ENCODE measurements at regions not wholly inside any gene's neighbourhood (a gene's known extent, or its start where the extent isn't known, plus 50 kb on each side); places are given as distances from the start of the nearest gene placed in this dataset.
"Not testable (repeated sequence)": the region's sequence is repeated elsewhere in the genome, so short reads cannot be mapped to it uniquely, and the experiment has no call there.

- DNase-seq, result no peak
Observed at GRCh38 chr5:152717393-152717792, 312.3 kb upstream of the NMUR2 start.

- DNase-seq, result no peak
Observed at GRCh38 chr5:152723482-152723881, 318.4 kb upstream of the NMUR2 start.

- no peak for DNase-seq
Observed at GRCh38 chr5:152730176-152730575, 325.1 kb upstream of the NMUR2 start.

GRCh38 chr5:152736906-152737305, 331.8 kb upstream of the NMUR2 start:
- no peak for DNase-seq

GRCh38 chr5:152739916-152740315, 334.8 kb upstream of the NMUR2 start:
- no peak for DNase-seq

GRCh38 chr5:152741126-152741525, 336.0 kb upstream of the NMUR2 start:
- DNase-seq, result not testable (repeated sequence)

GRCh38 chr5:152787709-152788217, 382.7 kb upstream of the NMUR2 start:
- DNase-seq, result not testable (repeated sequence)

GRCh38 chr5:152801886-152802285, 396.8 kb upstream of the NMUR2 start:
- DNase-seq, result no peak

- DNase-seq, result no peak
Observed at GRCh38 chr5:152804179-152804578, 399.1 kb upstream of the NMUR2 start.

- no peak for DNase-seq
Observed at GRCh38 chr5:152811988-152812387, 406.9 kb upstream of the NMUR2 start.

- peak; percentile 41 to 46 for DNase-seq
Observed at GRCh38 chr5:152813526-152813925, 408.4 kb upstream of the NMUR2 start.

GRCh38 chr5:152819891-152820290, 414.8 kb upstream of the NMUR2 start:
- DNase-seq, result no peak

- DNase-seq, result no peak
Observed at GRCh38 chr5:152824316-152824715, 419.2 kb upstream of the NMUR2 start.

- DNase-seq, result no peak
Observed at GRCh38 chr5:152838241-152838786, 433.2 kb upstream of the NMUR2 start.

- DNase-seq, result no peak
Observed at GRCh38 chr5:152844713-152845112, 439.6 kb upstream of the NMUR2 start.

- DNase-seq, result no peak
Observed at GRCh38 chr5:152853361-152853760, 448.3 kb upstream of the NMUR2 start.

- no peak for DNase-seq
Observed at GRCh38 chr5:152855441-152855840, 450.4 kb upstream of the NMUR2 start.

- DNase-seq, result no peak
Observed at GRCh38 chr5:152861231-152861630, 456.2 kb upstream of the NMUR2 start.

- DNase-seq, result no peak
Observed at GRCh38 chr5:152864447-152864846, 459.4 kb upstream of the NMUR2 start.

GRCh38 chr5:152864991-152865390, 459.9 kb upstream of the NMUR2 start:
- no peak for DNase-seq

- no peak for DNase-seq
Observed at GRCh38 chr5:152869971-152870370, 464.9 kb upstream of the NMUR2 start.

GRCh38 chr5:152882621-152883020, 477.5 kb upstream of the NMUR2 start:
- no peak for DNase-seq

GRCh38 chr5:152883066-152883775, 478.1 kb upstream of the NMUR2 start:
- no peak for DNase-seq

GRCh38 chr5:152884006-152884405, 478.9 kb upstream of the NMUR2 start:
- no peak for DNase-seq

GRCh38 chr5:152900332-152900731, 495.3 kb upstream of the NMUR2 start:
- DNase-seq, result no peak

Measured in SHP77 (cell line).